Suprapubic skin (tissue), 4 donors: ENCODE measurements at regions not wholly inside any gene's neighbourhood (a gene's known extent, or its start where the extent isn't known, plus 50 kb on each side); places are given as distances from the start of the nearest gene placed in this dataset.

Experiments
- DNase-seq, 2 donors: peaks; one replicate each; pipeline ENCODE4 v3.0.0-alpha.2; 2019; ENCODE audit warnings: low spot score in 2 of 2
- H3K27ac ChIP-seq: fragments of 200-600 bp; sonication (generic); one replicate; pipeline ENCODE4 v1.5.1; 2019
- H3K27me3 ChIP-seq: fragments of 200-600 bp; sonication (generic); one replicate; pipeline ENCODE4 v1.5.1; 2019
- H3K36me3 ChIP-seq: fragments of 200-600 bp; sonication (generic); one replicate; pipeline ENCODE4 v1.5.1; 2019
- H3K4me1 ChIP-seq: fragments of 200-600 bp; sonication (generic); one replicate; pipeline ENCODE4 v1.5.1; 2019
- H3K4me3 ChIP-seq: fragments of 200-600 bp; sonication (generic); one replicate; pipeline ENCODE4 v1.5.1; 2019; ENCODE audit warnings: mild to moderate bottlenecking
- H3K9me3 ChIP-seq: fragments of 200-600 bp; sonication (generic); one replicate; pipeline ENCODE4 v1.5.1; 2019
- EP300 ChIP-seq: sonication (generic); formaldehyde crosslinking; IDR thresholded peaks from one replicate; pipeline ENCODE4 v1.6.1; 2017; ENCODE audit warnings: antibody characterized with exemption
- POLR2A ChIP-seq, 2 donors: fragments of 450-650 bp; IDR thresholded peaks; one replicate each; pipeline ENCODE4 v1.6.1; 2017; ENCODE audit warnings: antibody characterized with exemption in 2 of 2, mild to moderate bottlenecking in 2 of 2, moderate library complexity in 2 of 2
- POLR2AphosphoS5 ChIP-seq, 3 donors: sonication (generic); formaldehyde crosslinking; IDR thresholded peaks; one replicate each; pipeline ENCODE4 v1.6.1; 2017; ENCODE audit warnings: antibody characterized with exemption in 3 of 3
- WGBS: methylation state at CpG from one replicate; pipeline ENCODE4 v1.1.5; 2018; 5-methylcytosine and 5-hydroxymethylcytosine counted together
- TF ChIP-seq, protein P1 (sequence below), 2 donors: fragments of 200-600 bp in 1 of 2; fragments of 450-650 bp in 1 of 2; sonication (generic) in 1 of 2; IDR thresholded peaks; one replicate each; pipeline ENCODE4 v1.5.1; 2016 to 2019; ENCODE audit warnings: antibody characterized with exemption in 2 of 2, mild to moderate bottlenecking in 1 of 2, moderate library complexity in 1 of 2

DNA sequence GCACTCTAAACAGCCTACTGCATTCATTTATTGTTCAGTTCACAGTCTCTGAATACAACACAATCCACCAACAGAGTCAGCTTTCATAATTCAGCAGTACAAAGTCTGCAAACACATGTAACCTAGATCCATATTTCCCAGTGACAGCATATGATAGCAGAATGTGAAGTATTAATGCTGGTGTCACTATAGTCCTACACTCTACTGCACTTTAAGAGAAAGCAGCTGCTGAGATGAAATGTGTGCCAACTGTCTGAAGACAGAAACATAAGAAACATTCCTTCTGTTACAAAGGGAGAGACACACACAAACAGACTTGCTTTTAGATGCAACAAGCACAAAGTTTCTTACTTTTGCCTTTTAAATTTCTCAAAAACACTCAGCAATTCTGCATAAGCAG, 441.8 kb downstream of the ZEB2 start:
- DNase-seq = no peak
- Histone ChIP-seq H3K4me1 (peaks cover 5% of the 10 kb centered on the region), H3K36me3 (no peaks in the 10 kb centered on the region), H3K27me3 (no peaks in the 10 kb centered on the region), H3K27ac (no peak overlapping the region), H3K9me3 (no peaks in the 10 kb centered on the region), H3K4me3 (no peak overlapping the region)
- TF ChIP-seq POLR2A (IDR thresholded peaks at IDR 0.05) (no peak), POLR2AphosphoS5 (IDR thresholded peaks at IDR 0.05) (no peak)
- TF ChIP-seq, protein P1, sequence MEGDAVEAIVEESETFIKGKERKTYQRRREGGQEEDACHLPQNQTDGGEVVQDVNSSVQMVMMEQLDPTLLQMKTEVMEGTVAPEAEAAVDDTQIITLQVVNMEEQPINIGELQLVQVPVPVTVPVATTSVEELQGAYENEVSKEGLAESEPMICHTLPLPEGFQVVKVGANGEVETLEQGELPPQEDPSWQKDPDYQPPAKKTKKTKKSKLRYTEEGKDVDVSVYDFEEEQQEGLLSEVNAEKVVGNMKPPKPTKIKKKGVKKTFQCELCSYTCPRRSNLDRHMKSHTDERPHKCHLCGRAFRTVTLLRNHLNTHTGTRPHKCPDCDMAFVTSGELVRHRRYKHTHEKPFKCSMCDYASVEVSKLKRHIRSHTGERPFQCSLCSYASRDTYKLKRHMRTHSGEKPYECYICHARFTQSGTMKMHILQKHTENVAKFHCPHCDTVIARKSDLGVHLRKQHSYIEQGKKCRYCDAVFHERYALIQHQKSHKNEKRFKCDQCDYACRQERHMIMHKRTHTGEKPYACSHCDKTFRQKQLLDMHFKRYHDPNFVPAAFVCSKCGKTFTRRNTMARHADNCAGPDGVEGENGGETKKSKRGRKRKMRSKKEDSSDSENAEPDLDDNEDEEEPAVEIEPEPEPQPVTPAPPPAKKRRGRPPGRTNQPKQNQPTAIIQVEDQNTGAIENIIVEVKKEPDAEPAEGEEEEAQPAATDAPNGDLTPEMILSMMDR (IDR thresholded peaks at IDR 0.05) = no peak

DNA sequence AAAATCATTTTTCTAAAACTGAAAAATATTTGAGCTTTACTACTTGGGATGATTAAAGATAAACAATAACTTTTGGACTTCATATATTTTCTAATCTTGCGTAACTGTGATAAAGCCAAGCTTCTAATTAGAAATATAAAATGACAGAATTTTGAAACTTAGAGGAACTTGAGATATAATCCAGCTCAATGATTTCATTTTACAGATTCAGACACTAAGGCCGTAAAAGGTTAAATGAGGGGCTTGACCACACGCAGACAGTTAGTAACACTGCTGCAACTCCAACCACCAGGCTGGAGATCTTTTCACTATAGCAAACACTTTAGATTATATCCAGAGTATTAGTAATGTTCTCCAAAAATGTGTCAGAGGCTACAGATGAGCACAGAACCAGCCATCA, 445.5 kb downstream of the ZEB2 start:
- Histone ChIP-seq H3K9me3 (no peaks in the 10 kb centered on the region), H3K4me1 (peaks cover 5% of the 10 kb centered on the region), H3K36me3 (no peaks in the 10 kb centered on the region), H3K27ac (no peak overlapping the region), H3K4me3 (no peak overlapping the region), H3K27me3 (no peaks in the 10 kb centered on the region)
- TF ChIP-seq, protein P1 (IDR thresholded peaks at IDR 0.05) = no peak
- TF ChIP-seq EP300 (no peak), POLR2AphosphoS5 (IDR thresholded peaks at IDR 0.05) (no peak), POLR2A (IDR thresholded peaks at IDR 0.05) (no peak)
- no peak for DNase-seq
- 96% methylated on average over 3 of the region's 3 CpGs for WGBS

DNA sequence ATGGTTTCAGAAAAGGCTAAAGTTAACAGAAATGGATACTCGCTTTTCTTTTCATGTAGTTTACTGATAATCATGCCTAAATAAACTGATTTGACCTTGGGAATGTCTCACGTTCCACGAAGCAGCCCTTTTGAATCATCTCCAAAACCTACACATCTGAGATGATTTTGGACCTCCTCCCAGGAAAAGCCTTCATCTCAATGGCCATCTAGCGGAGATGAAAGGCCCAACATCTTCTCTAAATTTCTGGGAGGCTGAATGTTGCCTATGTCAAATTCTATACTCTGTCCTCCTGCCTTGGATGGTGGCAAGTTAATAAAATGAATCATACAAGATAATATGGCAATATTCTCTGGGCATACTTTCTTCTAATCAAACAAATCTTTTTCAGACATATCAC, 448.5 kb downstream of the ZEB2 start:
- TF ChIP-seq EP300 = no peak
- no peak for TF ChIP-seq POLR2A (IDR thresholded peaks at IDR 0.05)
- TF ChIP-seq POLR2AphosphoS5 (IDR thresholded peaks at IDR 0.05) = no peak
- TF ChIP-seq, protein P1 (IDR thresholded peaks at IDR 0.05) = no peak
- no peaks in the 10 kb centered on the region for H3K27me3 ChIP-seq
- H3K4me3 ChIP-seq = no peak overlapping the region
- H3K4me1 ChIP-seq = no peaks in the 10 kb centered on the region
- no peaks in the 10 kb centered on the region for H3K36me3 ChIP-seq
- no peak overlapping the region for H3K27ac ChIP-seq
- no peaks in the 10 kb centered on the region for H3K9me3 ChIP-seq
- DNase-seq = no peak
- 73% methylated on average over 4 of the region's 4 CpGs for WGBS

DNA sequence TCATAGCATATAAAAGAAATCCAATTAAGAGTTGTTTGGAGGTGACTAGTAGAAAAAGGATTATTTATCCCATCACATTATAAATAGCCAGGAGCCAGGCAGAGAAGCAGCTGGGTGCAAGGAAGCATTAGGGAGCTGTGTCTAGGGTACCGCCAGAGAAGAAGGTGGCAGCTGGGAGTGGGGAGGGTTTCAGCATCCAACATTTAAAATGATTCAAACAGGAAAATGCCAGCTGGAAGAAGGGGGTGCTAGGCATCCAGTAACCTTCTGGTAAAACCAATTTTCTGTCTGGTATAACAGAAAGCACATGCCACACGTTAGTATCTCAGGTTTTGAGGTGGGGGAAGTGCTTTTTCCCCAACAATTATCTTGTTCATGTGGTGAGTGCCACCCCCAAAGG, 452.4 kb downstream of the ZEB2 start:
- TF ChIP-seq POLR2A (IDR thresholded peaks at IDR 0.05) (no peak), EP300 (no peak), POLR2AphosphoS5 (IDR thresholded peaks at IDR 0.05) (no peak)
- TF ChIP-seq, protein P1 (IDR thresholded peaks at IDR 0.05) = no peak
- Histone ChIP-seq H3K4me3 (no peak overlapping the region), H3K9me3 (no peaks in the 10 kb centered on the region), H3K4me1 (no peaks in the 10 kb centered on the region), H3K36me3 (no peaks in the 10 kb centered on the region), H3K27ac (no peak overlapping the region), H3K27me3 (no peaks in the 10 kb centered on the region)
- no peak for DNase-seq
- WGBS = 92% methylated on average over 2 of the region's 2 CpGs

DNA sequence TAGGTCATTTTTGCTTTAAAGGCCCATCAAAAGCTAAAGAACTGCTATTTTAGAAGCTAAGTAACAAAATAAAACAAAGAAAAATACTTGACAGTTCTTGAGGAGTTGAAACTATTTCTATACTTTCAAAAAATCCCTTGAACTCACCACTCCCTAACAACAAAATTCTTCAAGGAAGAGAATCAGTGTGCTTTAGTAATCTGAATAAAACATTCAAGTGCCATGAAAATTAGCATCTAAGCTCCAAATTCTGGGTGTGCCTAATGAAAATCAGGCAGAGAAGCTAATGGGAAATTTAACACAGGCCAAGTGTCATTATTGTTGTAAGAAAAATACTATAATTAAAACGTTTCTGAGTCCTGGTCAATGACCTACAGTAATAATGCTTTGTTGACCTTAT, 456.3 kb downstream of the ZEB2 start:
- TF ChIP-seq POLR2A (IDR thresholded peaks at IDR 0.05) (no peak), EP300 (no peak), POLR2AphosphoS5 (IDR thresholded peaks at IDR 0.05) (no peak)
- TF ChIP-seq, protein P1 (IDR thresholded peaks at IDR 0.05) = no peak
- no peaks in the 10 kb centered on the region for H3K36me3 ChIP-seq
- no peak overlapping the region for H3K4me3 ChIP-seq
- no peaks in the 10 kb centered on the region for H3K27me3 ChIP-seq
- no peak overlapping the region for H3K27ac ChIP-seq
- 56% methylated on average over 1 of the region's 1 CpG for WGBS
- no peak for DNase-seq
- H3K9me3 ChIP-seq = no peaks in the 10 kb centered on the region
- H3K4me1 ChIP-seq = no peaks in the 10 kb centered on the region
